Esophagus muscularis mucosa (tissue), 4 donors: ENCODE measurements at regions not wholly inside any gene's neighbourhood (a gene's known extent, or its start where the extent isn't known, plus 50 kb on each side); places are given as distances from the start of the nearest gene placed in this dataset.
"Not testable (repeated sequence)": the region's sequence is repeated elsewhere in the genome, so short reads cannot be mapped to it uniquely, and the experiment has no call there.

ENCODE experiments used
- DNase-seq: peaks from one replicate; pipeline ENCODE4 v3.0.0-alpha.2; 2017; ENCODE audit errors: extremely low spot score
- H3K27ac ChIP-seq, 4 donors: fragments of 200-600 bp; sonication (generic); replicated peaks in 1 of 4; 1 replicate in 3 of 4; 2 replicates in 1 of 4; pipeline ENCODE4 v1.5.1; 2016 to 2019; ENCODE audit warnings: mild to moderate bottlenecking in 1 of 4
- H3K27me3 ChIP-seq, 4 donors: fragments of 200-600 bp; sonication (generic); one replicate each; pipeline versions ENCODE4 v1.5.1 to v1.6.0; 2016 to 2019
- H3K36me3 ChIP-seq, 4 donors: fragments of 200-600 bp; sonication (generic); one replicate each; pipeline ENCODE4 v1.5.1; 2016 to 2019
- H3K4me1 ChIP-seq, 4 donors: fragments of 200-600 bp; sonication (generic); one replicate each; pipeline ENCODE4 v1.5.1; 2016 to 2019
- H3K4me3 ChIP-seq, 4 donors: fragments of 200-600 bp; sonication (generic); 1 replicate in 2 of 4; 2 replicates in 2 of 4; pipeline ENCODE4 v1.5.1; 2016 to 2019; ENCODE audit warnings: mild to moderate bottlenecking in 4 of 4, moderate library complexity in 1 of 4
- H3K9me3 ChIP-seq, 4 donors: fragments of 200-600 bp; sonication (generic); 1 replicate in 3 of 4; 2 replicates in 1 of 4; pipeline ENCODE4 v1.5.1; 2016 to 2019
- EP300 ChIP-seq: sonication (generic); formaldehyde crosslinking; IDR thresholded peaks from one replicate; pipeline ENCODE4 v1.6.1; 2017; ENCODE audit warnings: antibody characterized with exemption
- POLR2A ChIP-seq: fragments of 450-650 bp; IDR thresholded peaks from one replicate; pipeline ENCODE4 v1.6.1; 2017; ENCODE audit warnings: antibody characterized with exemption, moderate library complexity, mild to moderate bottlenecking, low read depth
- POLR2AphosphoS5 ChIP-seq, 2 donors: sonication (generic); formaldehyde crosslinking; IDR thresholded peaks; one replicate each; pipeline ENCODE4 v1.6.1; 2017; ENCODE audit warnings: antibody characterized with exemption in 2 of 2
- WGBS: methylation state at CpG from one replicate; pipeline ENCODE4 v1.1.5; 2018; 5-methylcytosine and 5-hydroxymethylcytosine counted together
- intact Hi-C: fragments of 100-400 bp; cut with DNase I; formaldehyde crosslinking; loops from one replicate; pipeline ENCODE4 v1.15.1; 2023
- TF ChIP-seq, protein P1 (sequence below), 3 experiments: fragments of 200-600 bp in 2 of 3; fragments of 450-650 bp in 1 of 3; sonication (generic) in 2 of 3; IDR thresholded peaks; one replicate each; pipeline ENCODE4 v1.5.1; 2017 to 2019; ENCODE audit warnings: antibody characterized with exemption in 3 of 3, mild to moderate bottlenecking in 2 of 3, moderate library complexity in 1 of 3

DNA sequence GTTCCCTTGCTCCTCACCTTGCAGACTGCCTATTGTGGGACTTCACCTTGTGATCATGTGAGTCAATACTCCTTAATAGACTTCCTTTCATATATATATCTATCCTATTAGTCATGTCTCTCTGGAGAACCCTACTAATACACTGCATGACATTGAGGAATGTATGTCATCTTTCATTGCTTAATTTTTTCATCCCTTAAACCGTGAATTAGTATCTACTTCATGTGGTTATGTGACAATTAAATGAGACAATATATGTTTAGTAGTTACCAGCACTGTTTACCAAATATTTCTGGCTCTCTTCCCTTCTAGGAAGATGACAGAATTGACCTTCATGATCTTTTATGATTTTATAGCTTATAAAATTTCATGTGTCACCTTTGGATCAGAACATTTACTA, 759.5 kb downstream of the GRXCR1 start:
- TF ChIP-seq EP300 (no peak), POLR2AphosphoS5 (IDR thresholded peaks at IDR 0.05) (no peak), POLR2A (no peak)
- TF ChIP-seq, protein P1, sequence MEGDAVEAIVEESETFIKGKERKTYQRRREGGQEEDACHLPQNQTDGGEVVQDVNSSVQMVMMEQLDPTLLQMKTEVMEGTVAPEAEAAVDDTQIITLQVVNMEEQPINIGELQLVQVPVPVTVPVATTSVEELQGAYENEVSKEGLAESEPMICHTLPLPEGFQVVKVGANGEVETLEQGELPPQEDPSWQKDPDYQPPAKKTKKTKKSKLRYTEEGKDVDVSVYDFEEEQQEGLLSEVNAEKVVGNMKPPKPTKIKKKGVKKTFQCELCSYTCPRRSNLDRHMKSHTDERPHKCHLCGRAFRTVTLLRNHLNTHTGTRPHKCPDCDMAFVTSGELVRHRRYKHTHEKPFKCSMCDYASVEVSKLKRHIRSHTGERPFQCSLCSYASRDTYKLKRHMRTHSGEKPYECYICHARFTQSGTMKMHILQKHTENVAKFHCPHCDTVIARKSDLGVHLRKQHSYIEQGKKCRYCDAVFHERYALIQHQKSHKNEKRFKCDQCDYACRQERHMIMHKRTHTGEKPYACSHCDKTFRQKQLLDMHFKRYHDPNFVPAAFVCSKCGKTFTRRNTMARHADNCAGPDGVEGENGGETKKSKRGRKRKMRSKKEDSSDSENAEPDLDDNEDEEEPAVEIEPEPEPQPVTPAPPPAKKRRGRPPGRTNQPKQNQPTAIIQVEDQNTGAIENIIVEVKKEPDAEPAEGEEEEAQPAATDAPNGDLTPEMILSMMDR (IDR thresholded peaks at IDR 0.05), result no peak
- Histone ChIP-seq H3K27ac (no peak overlapping the region), H3K36me3 (no peaks in the 10 kb centered on the region), H3K9me3 (no peaks in the 10 kb centered on the region), H3K4me3 (no peak overlapping the region), H3K4me1 (no peaks in the 10 kb centered on the region), H3K27me3 (no peaks in the 10 kb centered on the region)
- DNase-seq, result no peak
- intact Hi-C loops, result no loop called here
- WGBS, result 59% methylated on average over 1 of the region's 1 CpG

DNA sequence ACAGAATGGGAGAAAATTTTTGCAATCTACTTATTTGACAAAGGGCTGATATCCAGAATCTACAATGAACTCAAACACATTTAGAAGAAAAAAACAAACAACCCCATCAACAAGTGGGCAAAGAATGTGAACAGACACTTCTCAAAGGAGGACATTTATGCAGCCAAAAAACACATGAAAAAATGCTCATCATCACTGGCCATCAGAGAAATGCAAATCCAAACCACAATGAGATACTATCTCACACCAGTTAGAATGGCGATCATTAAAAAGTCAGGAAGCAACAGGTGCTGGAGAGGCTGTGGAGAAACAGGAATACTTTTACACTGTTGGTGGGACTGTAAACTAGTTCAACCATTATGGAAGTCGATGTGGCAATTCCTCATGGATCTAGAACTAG, 767.0 kb downstream of the GRXCR1 start:
- DNase-seq, H3K27ac ChIP-seq, H3K27me3 ChIP-seq, H3K36me3 ChIP-seq, H3K4me1 ChIP-seq, intact Hi-C loops, H3K4me3 ChIP-seq, H3K9me3 ChIP-seq: not testable (repeated sequence)
- 74% methylated on average over 2 of the region's 2 CpGs for WGBS

DNA sequence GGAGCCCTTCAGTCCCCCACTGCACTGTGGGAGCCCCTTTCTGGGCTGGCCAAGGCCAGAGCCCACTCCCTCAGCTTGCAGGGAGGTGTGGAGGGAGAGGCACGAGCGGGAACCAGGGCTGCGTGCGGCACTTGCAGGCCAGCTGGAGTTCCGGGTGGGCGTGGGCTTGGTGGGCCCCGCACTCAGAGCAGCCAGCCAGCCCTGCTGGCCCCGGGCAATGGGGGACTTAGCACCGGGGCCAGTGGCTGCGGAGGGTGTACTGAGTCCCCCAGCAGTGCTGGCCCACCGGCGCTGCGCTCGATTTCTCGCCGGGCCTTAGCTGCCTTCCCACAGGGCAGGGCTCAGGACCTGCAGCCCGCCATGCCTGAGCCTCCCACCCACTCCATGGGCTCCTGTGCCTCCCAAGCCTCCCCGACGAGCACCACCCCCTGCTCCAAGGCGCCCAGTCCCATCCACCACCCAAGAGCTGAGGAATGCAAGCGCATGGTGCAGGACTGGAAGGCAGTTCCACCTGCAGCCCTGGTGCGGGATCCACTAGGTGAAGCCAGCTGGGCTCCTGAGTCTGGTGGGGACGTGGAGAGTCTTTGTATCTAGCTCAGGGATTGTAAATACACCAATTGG, 776.2 kb downstream of the KCTD8 start:
- H3K4me1 ChIP-seq, H3K27me3 ChIP-seq, H3K9me3 ChIP-seq, intact Hi-C loops, H3K36me3 ChIP-seq, H3K4me3 ChIP-seq, H3K27ac ChIP-seq, DNase-seq: not testable (repeated sequence)
- 95% methylated on average over 4 of the region's 23 CpGs for WGBS

DNA sequence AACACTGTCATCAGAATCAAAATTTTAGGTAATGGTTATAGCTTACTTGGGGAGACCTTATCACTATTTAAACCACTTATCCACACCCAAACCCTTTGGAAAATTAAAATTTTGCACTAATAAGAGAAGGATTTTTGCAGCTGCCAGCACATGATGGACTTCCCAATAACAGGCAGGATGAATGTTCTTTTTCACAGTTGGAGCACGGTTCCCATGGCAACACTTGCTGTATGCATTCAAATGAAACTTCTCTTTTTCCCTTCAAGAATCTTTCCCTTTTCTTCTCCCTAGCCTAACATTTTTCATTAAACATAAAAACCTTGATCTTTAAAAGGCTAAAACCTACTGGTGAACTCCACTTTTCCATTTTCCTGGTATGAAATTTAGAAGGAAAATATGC, 768.2 kb downstream of the KCTD8 start:
- 72% methylated on average over 1 of the region's 1 CpG for WGBS
- no peak overlapping the region for H3K4me3 ChIP-seq
- no peaks in the 10 kb centered on the region for H3K4me1 ChIP-seq
- no peak for DNase-seq
- no peaks in the 10 kb centered on the region for H3K9me3 ChIP-seq
- no peak overlapping the region for H3K27ac ChIP-seq
- TF ChIP-seq POLR2AphosphoS5 (IDR thresholded peaks at IDR 0.05), result no peak
- TF ChIP-seq POLR2A, result no peak
- TF ChIP-seq EP300, result no peak
- TF ChIP-seq, protein P1 (IDR thresholded peaks at IDR 0.05), result no peak
- H3K27me3 ChIP-seq, result no peaks in the 10 kb centered on the region
- H3K36me3 ChIP-seq, result no peaks in the 10 kb centered on the region
- intact Hi-C loops, result no loop called here

DNA sequence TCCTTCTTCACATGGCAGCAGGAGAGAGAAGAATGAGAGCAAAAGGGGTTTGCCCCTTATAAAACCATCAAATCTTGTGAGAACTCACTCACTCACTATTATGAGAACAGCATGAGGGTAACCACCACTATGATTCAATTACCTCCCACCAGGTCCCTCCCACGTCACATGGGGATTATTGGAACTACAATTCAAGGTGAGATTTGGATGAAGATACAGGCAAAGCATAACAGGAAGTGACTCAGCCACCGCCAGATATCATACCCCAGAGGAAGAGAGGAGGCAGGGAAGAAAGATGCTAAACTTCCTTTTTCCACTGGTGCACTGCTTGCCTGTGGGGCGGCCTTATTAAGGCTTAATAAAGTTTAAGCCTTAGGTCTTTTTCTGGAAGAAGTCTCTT, 766.1 kb downstream of the KCTD8 start:
- no peak for DNase-seq
- Histone ChIP-seq H3K27me3 (no peaks in the 10 kb centered on the region), H3K4me3 (no peak overlapping the region), H3K36me3 (no peaks in the 10 kb centered on the region), H3K9me3 (no peaks in the 10 kb centered on the region), H3K27ac (no peak overlapping the region), H3K4me1 (no peaks in the 10 kb centered on the region)
- intact Hi-C loops, result no loop called here
- no peak for TF ChIP-seq POLR2A
- no peak for TF ChIP-seq EP300
- no peak for TF ChIP-seq POLR2AphosphoS5 (IDR thresholded peaks at IDR 0.05)
- TF ChIP-seq, protein P1 (IDR thresholded peaks at IDR 0.05), result no peak
- WGBS, result 58% methylated on average over 3 of the region's 3 CpGs

DNA sequence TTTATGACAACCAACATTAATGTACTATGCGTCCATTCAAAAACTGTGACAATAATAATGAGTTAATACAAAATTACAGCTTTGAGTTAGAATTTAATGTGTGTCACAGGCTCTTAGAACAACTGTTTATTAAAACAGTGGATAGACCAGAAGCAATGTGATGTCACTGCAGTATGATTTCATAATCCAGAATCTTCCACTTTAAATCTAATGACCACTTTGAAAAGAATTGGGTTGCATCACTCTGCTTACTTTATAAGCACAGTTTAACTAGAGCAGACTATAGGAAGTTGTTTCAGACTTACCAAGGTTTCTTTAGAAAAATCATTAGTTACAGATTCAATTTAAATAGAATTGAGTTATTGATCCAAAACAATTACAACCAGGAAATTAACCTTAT, 758.5 kb downstream of the KCTD8 start:
- no peak for TF ChIP-seq POLR2AphosphoS5 (IDR thresholded peaks at IDR 0.05)
- no peak for TF ChIP-seq POLR2A
- TF ChIP-seq, protein P1 (IDR thresholded peaks at IDR 0.05), result no peak
- TF ChIP-seq EP300, result no peak
- H3K4me3 ChIP-seq, result no peak overlapping the region
- WGBS, result 85% methylated on average over 1 of the region's 1 CpG
- intact Hi-C loops, result no loop called here
- no peaks in the 10 kb centered on the region for H3K9me3 ChIP-seq
- DNase-seq, result no peak
- no peaks in the 10 kb centered on the region for H3K4me1 ChIP-seq
- H3K27ac ChIP-seq, result no peak overlapping the region
- no peaks in the 10 kb centered on the region for H3K36me3 ChIP-seq
- no peaks in the 10 kb centered on the region for H3K27me3 ChIP-seq
